ENCODE measurements at regions not wholly inside any gene's neighbourhood (a gene's known extent, or its start where the extent isn't known, plus 50 kb on each side); places are given as distances from the start of the nearest gene placed in this dataset.

GRCh38 chr2:11955314-11955713, 208.9 kb downstream of the LPIN1 start:
- Histone ChIP-seq H3K9me3 (ENCODE audit: low read depth) (no peaks in the 10 kb centered on the region), H3K4me1 (ENCODE audit: low read depth) (no peaks in the 10 kb centered on the region), H3K4me3 (no peak overlapping the region), H3K27ac (no peak overlapping the region), H3K36me3 (no peaks in the 10 kb centered on the region), H3K27me3 (no peaks in the 10 kb centered on the region)
- no peak for TF ChIP-seq CTCF (IDR thresholded peaks at IDR 0.05; ENCODE audit: low read depth, low read length)
- DNase-seq (ENCODE audit: low read depth in 1 of 2, low spot score in 1 of 2): no peak

GRCh38 chr2:11955884-11956291, 209.5 kb downstream of the LPIN1 start:
- Histone ChIP-seq H3K27ac (no peak overlapping the region), H3K4me3 (no peak overlapping the region), H3K36me3 (no peaks in the 10 kb centered on the region), H3K4me1 (ENCODE audit: low read depth) (no peaks in the 10 kb centered on the region), H3K9me3 (ENCODE audit: low read depth) (no peaks in the 10 kb centered on the region), H3K27me3 (no peaks in the 10 kb centered on the region)
- TF ChIP-seq CTCF (IDR thresholded peaks at IDR 0.05; ENCODE audit: low read depth, low read length): no peak
- peak in 1 of 2 donors; percentile 12 for DNase-seq (ENCODE audit: low read depth in 1 of 2, low spot score in 1 of 2)

GRCh38 chr2:11962707-11963328, 216.4 kb downstream of the LPIN1 start:
- Histone ChIP-seq H3K36me3 (no peaks in the 10 kb centered on the region), H3K27me3 (no peaks in the 10 kb centered on the region), H3K27ac (no peak overlapping the region), H3K9me3 (ENCODE audit: low read depth) (no peaks in the 10 kb centered on the region), H3K4me1 (ENCODE audit: low read depth) (peaks cover 4% of the 10 kb centered on the region), H3K4me3 (no peak overlapping the region)
- no peak for TF ChIP-seq CTCF (IDR thresholded peaks at IDR 0.05; ENCODE audit: low read depth, low read length)
- DNase-seq (ENCODE audit: low read depth in 1 of 2, low spot score in 1 of 2): no peak

- H3K36me3 ChIP-seq: no peaks in the 10 kb centered on the region
- H3K27me3 ChIP-seq: no peaks in the 10 kb centered on the region
- no peaks in the 10 kb centered on the region for H3K9me3 ChIP-seq (ENCODE audit: low read depth)
- no peak for DNase-seq (ENCODE audit: low read depth in 1 of 2, low spot score in 1 of 2)
- no peak for TF ChIP-seq CTCF (IDR thresholded peaks at IDR 0.05; ENCODE audit: low read depth, low read length)
- H3K4me1 ChIP-seq (ENCODE audit: low read depth): peaks cover 12% of the 10 kb centered on the region
- no peak overlapping the region for H3K27ac ChIP-seq
- H3K4me3 ChIP-seq: no peak overlapping the region
Measured at GRCh38 chr2:11963966-11964365, 217.5 kb downstream of the LPIN1 start.

GRCh38 chr2:11967946-11968465, 221.6 kb downstream of the LPIN1 start:
- peak overlapping the region; percentile 49 for H3K27ac ChIP-seq
- no peak overlapping the region for H3K4me3 ChIP-seq
- peak; percentile 23 to 86 for DNase-seq (ENCODE audit: low read depth in 1 of 2, low spot score in 1 of 2)
- H3K9me3 ChIP-seq (ENCODE audit: low read depth): no peaks in the 10 kb centered on the region
- H3K27me3 ChIP-seq: no peaks in the 10 kb centered on the region
- H3K36me3 ChIP-seq: no peaks in the 10 kb centered on the region
- TF ChIP-seq CTCF (IDR thresholded peaks at IDR 0.05; ENCODE audit: low read depth, low read length): no peak
- peaks cover 12% of the 10 kb centered on the region for H3K4me1 ChIP-seq (ENCODE audit: low read depth)

All from cardiac muscle cell (in vitro differentiated cells and primary cell).